Fibroblast of the aortic adventitia (primary cell): ENCODE measurements at regions not wholly inside any gene's neighbourhood (a gene's known extent, or its start where the extent isn't known, plus 50 kb on each side); places are given as distances from the start of the nearest gene placed in this dataset.
"Not testable (repeated sequence)": the region's sequence is repeated elsewhere in the genome, so short reads cannot be mapped to it uniquely, and the experiment has no call there.

Source experiments
- DNase-seq: peaks from one replicate; pipeline ENCODE4 v3.0.0-alpha.2; 2010; ENCODE audit warnings: low read depth
- H3K4me3 ChIP-seq: 2 replicates; pipeline ENCODE4 v1.5.1; 2011; ENCODE audit warnings: low read depth, mild to moderate bottlenecking, control low read depth, low read length, moderate library complexity
- TF ChIP-seq, protein P1 (sequence below): IDR thresholded peaks from 2 replicates; pipeline ENCODE4 v1.5.1; 2011; ENCODE audit warnings: mild to moderate bottlenecking, low read length, control low read depth, inconsistent platforms; ENCODE audit not compliant: insufficient read depth

DNA sequence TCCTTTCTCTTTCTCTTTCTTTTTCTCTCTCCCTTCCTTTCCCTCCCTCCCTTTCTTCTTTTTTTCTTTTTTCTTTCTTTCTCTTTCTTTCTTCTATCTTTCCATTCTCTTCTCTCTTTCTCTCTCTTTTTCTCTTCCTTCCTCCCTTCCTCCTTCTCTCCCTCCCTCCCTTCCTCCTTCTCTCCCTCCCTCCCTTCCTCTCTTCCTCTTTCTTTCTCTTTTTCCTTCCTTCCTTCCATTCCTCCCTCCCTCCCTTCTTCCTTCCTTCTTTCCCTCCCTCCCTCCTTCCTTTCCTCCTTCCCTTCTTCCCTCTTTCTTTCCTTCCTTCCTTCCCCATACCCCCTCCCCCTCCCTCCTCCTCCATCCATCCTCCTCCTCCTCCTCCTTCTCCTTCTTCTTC is 243.3 kb upstream of the CTNND2 start:
- H3K4me3 ChIP-seq, result no peak overlapping the region
- TF ChIP-seq, protein P1, sequence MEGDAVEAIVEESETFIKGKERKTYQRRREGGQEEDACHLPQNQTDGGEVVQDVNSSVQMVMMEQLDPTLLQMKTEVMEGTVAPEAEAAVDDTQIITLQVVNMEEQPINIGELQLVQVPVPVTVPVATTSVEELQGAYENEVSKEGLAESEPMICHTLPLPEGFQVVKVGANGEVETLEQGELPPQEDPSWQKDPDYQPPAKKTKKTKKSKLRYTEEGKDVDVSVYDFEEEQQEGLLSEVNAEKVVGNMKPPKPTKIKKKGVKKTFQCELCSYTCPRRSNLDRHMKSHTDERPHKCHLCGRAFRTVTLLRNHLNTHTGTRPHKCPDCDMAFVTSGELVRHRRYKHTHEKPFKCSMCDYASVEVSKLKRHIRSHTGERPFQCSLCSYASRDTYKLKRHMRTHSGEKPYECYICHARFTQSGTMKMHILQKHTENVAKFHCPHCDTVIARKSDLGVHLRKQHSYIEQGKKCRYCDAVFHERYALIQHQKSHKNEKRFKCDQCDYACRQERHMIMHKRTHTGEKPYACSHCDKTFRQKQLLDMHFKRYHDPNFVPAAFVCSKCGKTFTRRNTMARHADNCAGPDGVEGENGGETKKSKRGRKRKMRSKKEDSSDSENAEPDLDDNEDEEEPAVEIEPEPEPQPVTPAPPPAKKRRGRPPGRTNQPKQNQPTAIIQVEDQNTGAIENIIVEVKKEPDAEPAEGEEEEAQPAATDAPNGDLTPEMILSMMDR, result no peak
- DNase-seq, result no peak

DNA sequence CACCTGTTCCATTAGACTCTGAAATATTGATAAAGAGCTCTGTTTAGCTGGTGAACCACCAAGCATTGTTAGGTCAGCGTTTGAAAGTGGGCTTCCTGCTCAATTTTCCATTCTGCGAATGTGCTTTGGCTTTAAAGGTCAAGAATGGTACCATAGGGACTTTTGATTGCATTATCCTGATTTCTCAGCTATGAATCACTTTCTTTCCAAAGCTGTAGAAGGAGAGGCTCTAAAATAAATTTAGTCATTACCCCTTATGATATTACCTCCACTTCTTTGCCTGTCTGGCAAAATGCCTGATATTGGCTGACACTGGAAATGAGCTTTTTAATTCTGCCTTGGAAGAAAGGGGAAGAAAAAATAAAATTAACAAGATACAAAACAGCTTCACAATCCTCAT is 237.2 kb upstream of the CTNND2 start:
- H3K4me3 ChIP-seq, result no peak overlapping the region
- TF ChIP-seq, protein P1, result no peak
- DNase-seq, result no peak

DNA sequence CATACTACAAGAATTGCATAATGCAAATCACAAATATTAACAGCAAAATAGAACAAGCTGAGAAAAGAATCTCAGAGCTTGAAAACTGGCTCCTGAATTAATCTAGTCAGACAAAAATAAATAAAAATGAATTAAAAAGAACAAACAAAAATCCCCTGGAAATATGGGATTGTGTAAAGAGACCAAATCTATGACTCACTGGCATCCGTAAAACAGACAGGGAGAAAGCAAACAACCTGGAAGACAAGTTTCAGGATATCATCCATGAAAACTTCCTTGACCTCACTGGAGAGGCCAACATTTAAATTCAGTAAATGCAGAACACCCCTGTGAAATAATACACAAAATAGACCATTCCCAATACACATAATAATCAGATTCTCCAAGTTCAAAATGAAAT is 229.3 kb upstream of the CTNND2 start:
- TF ChIP-seq, protein P1, result no peak
- no peak for DNase-seq
- no peak overlapping the region for H3K4me3 ChIP-seq

DNA sequence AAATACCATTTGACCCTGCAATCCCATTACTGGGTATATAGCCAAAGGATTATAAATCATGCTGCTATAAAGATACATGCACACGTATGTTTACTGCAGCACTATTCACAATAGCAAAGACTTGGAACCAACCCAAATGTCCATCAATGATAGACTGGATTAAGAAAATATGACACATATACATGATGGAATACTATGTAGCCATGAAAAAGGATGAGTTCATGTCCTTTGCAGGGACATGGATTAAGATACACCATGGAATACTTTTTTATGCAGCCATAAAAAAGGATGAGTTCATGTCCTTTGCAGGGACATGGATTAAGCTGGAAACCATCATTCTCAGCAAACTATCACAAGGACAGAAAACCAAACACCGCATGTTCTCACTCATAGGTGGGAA is 226.8 kb upstream of the CTNND2 start:
- H3K4me3 ChIP-seq, DNase-seq: not testable (repeated sequence)

DNA sequence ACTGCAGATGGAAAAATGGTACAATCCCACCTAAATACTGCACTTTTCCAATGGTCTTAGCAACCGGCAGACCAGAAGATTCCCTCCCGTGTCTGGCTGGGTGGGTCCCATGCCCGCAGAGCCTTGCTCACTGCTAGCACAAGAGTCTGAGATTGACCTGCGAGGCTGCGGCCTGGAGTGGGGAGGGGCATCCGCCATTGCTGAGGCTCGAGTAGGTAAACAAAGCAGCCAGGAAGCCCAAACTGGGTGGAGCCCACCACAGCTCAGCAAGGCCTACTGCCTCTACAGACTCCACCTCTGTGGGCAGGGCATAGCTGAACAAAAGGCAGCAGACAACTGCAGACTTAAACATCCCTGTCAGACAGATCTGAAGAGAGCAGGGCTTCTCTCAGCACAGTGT is 221.6 kb upstream of the CTNND2 start:
- H3K4me3 ChIP-seq, result no peak overlapping the region
- TF ChIP-seq, protein P1, result no peak
- no peak for DNase-seq

DNA sequence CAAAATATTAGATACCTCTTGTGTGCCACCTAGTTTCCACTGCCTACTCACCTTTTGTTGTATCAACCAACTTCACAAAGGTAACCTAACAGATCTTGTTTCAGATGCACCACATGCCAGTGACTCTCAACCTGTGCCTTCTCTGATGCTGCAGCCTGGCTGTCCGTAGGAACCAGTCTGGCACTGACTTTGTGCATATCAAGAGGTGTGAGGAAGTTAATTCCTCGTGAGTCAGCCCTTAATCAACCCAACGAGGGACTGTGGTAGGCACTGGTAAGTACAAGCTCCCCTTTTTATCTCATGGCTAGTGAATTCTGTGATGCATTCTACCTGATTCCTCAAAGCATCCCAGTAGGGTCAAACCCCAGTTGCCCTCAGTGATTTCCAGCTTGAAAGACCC is 215.4 kb upstream of the CTNND2 start:
- no peak for DNase-seq
- TF ChIP-seq, protein P1, result no peak
- H3K4me3 ChIP-seq, result no peak overlapping the region

DNA sequence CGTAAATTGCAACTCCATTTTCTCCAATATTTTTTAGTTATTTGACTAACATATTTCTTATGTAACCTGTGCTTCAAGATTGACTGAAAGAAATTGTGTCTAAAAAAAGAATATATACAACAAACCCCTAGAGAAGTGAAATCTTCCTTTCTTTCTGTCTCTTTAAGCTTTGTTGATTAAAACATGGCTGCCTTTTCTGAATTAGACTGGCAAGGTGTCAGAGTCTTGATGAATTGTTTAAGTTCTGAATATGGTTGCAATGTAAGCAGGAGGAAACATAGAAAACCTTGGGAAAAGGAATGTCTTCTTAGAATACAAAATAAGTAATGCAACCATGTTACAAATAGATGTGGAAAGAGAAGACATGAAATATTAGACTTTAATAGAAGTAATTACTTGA is 209.8 kb upstream of the CTNND2 start:
- TF ChIP-seq, protein P1, result no peak
- no peak for DNase-seq
- H3K4me3 ChIP-seq, result no peak overlapping the region
